ENCODE measurements at regions not wholly inside any gene's neighbourhood (a gene's known extent, or its start where the extent isn't known, plus 50 kb on each side); places are given as distances from the start of the nearest gene placed in this dataset.

DNA sequence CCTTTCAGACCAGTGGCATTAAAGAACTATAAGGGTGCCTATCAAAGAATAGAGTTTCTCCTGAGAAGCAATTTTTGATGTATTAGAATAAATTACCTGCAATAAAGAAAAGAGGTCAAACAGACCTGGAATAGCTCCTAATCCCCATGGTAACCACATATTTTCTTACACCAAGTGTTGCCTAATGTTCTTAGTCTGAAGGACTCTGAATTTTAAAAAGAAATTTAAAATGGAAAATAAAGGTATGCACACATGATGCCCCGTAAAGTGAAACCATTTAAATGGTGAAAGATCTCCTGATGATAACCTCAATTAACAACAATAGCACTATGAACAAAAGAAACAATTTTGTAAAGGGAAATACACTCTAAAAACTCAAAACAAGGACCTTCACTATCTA lies 55.1 kb upstream of the LOC128125822 start:
- TF ChIP-seq, protein P1, sequence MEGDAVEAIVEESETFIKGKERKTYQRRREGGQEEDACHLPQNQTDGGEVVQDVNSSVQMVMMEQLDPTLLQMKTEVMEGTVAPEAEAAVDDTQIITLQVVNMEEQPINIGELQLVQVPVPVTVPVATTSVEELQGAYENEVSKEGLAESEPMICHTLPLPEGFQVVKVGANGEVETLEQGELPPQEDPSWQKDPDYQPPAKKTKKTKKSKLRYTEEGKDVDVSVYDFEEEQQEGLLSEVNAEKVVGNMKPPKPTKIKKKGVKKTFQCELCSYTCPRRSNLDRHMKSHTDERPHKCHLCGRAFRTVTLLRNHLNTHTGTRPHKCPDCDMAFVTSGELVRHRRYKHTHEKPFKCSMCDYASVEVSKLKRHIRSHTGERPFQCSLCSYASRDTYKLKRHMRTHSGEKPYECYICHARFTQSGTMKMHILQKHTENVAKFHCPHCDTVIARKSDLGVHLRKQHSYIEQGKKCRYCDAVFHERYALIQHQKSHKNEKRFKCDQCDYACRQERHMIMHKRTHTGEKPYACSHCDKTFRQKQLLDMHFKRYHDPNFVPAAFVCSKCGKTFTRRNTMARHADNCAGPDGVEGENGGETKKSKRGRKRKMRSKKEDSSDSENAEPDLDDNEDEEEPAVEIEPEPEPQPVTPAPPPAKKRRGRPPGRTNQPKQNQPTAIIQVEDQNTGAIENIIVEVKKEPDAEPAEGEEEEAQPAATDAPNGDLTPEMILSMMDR (IDR thresholded peaks at IDR 0.05) = no peak
- TF ChIP-seq POLR2A (IDR thresholded peaks at IDR 0.05) (no peak), POLR2AphosphoS5 (IDR thresholded peaks at IDR 0.05) (no peak), EP300 (IDR thresholded peaks at IDR 0.05; ENCODE audit: low read depth) (no peak)
